T-helper 1 cell treated with Interleukin-12 subunit alpha and Interleukin-12 subunit beta and Interleukin-4 antibody, amounts not matched to agents 30 μg/mL and 1 μg/mL, for 36 hours (primary cell): ENCODE measurements at regions not wholly inside any gene's neighbourhood (a gene's known extent, or its start where the extent isn't known, plus 50 kb on each side); places are given as distances from the start of the nearest gene placed in this dataset.
A peak's percentile ranks its signal among the peaks of the same experiment; 100 is the strongest.
"Not testable (repeated sequence)": the region's sequence is repeated elsewhere in the genome, so short reads cannot be mapped to it uniquely, and the experiment has no call there.

ENCODE experiments used
- H3K27ac Mint-ChIP-seq: one replicate; pipeline ENCODE4 v1.8.0; 2021; ENCODE audit warnings: mild to moderate bottlenecking, mixed read lengths
- H3K27me3 Mint-ChIP-seq: one replicate; pipeline ENCODE4 v1.8.0; 2021; ENCODE audit warnings: low read depth, mixed read lengths
- H3K36me3 Mint-ChIP-seq: one replicate; pipeline ENCODE4 v1.8.0; 2021; ENCODE audit warnings: low read depth, mixed read lengths
- H3K4me1 Mint-ChIP-seq: one replicate; pipeline ENCODE4 v1.8.0; 2021; ENCODE audit warnings: low read depth, mixed read lengths
- H3K4me3 Mint-ChIP-seq: one replicate; pipeline ENCODE4 v1.8.0; 2021; ENCODE audit warnings: mild to moderate bottlenecking, moderate library complexity, mixed read lengths
- H3K9me3 Mint-ChIP-seq: one replicate; pipeline ENCODE4 v1.8.0; 2021; ENCODE audit warnings: mixed read lengths

- Mint-ChIP-seq H3K27ac (no peak overlapping the region), H3K4me1 (no peaks in the 10 kb centered on the region), H3K4me3 (no peak overlapping the region), H3K9me3 (peaks cover 4% of the 10 kb centered on the region), H3K27me3 (no peaks in the 10 kb centered on the region), H3K36me3 (peaks cover 2% of the 10 kb centered on the region)
Measured at GRCh38 chr10:123221418-123221817, 67.2 kb downstream of the BUB3 start.

DNA sequence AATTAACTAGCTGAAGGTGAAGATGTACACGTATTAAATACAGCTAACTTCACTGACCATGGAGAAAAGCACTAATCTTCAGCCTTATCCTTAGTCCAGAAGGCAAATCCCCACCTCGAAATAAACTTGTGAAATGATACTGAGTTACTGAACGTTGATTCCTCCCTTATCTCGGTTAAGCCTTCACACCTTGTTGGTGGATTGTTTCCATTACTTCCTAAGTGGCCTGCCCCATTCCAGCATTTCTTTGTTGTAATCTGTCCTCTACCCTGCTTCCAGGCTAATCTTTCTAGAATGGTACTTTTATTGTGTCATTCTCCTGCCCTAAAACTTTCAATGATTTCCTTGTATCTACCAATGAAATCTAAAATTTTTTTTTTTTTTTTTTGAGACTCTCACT lies 68.6 kb downstream of the BUB3 start:
- Mint-ChIP-seq H3K36me3 (peaks cover 2% of the 10 kb centered on the region), H3K4me1 (no peaks in the 10 kb centered on the region), H3K9me3 (peaks cover 3% of the 10 kb centered on the region), H3K27ac (no peak overlapping the region), H3K4me3 (no peak overlapping the region), H3K27me3 (no peaks in the 10 kb centered on the region)

DNA sequence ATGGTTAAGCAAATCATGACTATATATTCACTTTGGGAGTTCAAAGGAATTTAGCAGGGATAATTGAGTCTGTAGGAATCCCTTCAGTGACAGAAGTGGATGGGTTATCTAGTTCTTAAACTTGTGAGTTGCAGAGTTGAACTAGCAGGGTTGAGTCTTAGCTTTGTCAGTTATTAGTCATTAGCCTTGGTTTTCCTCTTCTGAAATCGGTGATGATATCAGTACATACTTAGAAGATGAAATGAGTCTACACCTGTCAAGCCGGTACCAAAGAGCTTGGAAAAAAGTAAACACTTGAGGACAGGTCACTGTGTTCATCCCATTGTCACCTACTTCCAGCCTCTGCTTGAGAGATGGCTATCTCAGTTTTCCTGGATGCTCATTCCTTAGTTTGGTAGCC lies 73.5 kb downstream of the BUB3 start:
- no peaks in the 10 kb centered on the region for H3K27me3 Mint-ChIP-seq
- H3K27ac Mint-ChIP-seq, result no peak overlapping the region
- no peaks in the 10 kb centered on the region for H3K4me1 Mint-ChIP-seq
- peaks cover 9% of the 10 kb centered on the region for H3K36me3 Mint-ChIP-seq
- peaks cover 10% of the 10 kb centered on the region for H3K9me3 Mint-ChIP-seq
- H3K4me3 Mint-ChIP-seq, result no peak overlapping the region

DNA sequence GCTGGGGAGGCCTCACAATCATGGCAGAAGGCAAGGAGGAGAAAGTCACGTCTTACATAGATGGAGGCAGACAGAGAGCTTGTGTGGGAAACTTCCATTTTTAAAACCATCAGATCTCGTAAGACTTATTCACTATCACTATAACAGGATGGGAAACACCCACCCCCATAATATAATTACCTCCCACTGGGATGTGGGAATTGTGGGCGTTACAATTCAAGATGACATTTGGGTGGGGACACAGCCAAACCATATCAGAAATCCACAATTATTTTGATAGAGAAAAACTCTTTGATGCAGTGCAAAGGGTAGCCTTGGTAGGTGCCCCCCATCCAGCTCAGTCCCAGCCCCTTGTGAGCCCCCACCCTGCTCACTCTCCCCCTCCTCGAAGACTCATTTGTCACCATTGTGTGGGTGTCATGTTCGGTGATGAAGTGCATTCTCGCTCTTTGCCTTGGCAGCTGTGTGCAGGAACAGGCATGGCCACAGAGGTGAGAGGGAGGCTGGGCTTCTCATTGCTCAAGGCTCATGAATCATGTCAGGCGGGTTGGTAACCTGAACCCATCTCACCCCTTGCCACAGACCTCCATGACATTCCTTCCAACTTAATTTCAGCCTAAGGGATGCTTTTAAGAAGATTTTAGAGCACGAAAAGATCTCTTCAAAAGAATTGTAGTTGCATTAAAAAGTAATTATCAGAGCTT lies 75.9 kb downstream of the BUB3 start:
- Mint-ChIP-seq H3K27ac (no peak overlapping the region), H3K36me3 (peaks cover 11% of the 10 kb centered on the region)

GRCh38 chr10:123232879-123233278 lies 78.7 kb downstream of the BUB3 start:
- not testable (repeated sequence) for H3K27me3 Mint-ChIP-seq, H3K4me1 Mint-ChIP-seq, H3K27ac Mint-ChIP-seq, H3K4me3 Mint-ChIP-seq
- H3K9me3 Mint-ChIP-seq, result peaks cover 20% of the 10 kb centered on the region
- H3K36me3 Mint-ChIP-seq, result peaks cover 12% of the 10 kb centered on the region

More for the DNA sequence above, 75.9 kb downstream of the BUB3 start:
- Mint-ChIP-seq H3K4me1 (no peaks in the 10 kb centered on the region), H3K9me3 (peaks cover 14% of the 10 kb centered on the region), H3K27me3 (no peaks in the 10 kb centered on the region), H3K4me3 (no peak overlapping the region)

DNA sequence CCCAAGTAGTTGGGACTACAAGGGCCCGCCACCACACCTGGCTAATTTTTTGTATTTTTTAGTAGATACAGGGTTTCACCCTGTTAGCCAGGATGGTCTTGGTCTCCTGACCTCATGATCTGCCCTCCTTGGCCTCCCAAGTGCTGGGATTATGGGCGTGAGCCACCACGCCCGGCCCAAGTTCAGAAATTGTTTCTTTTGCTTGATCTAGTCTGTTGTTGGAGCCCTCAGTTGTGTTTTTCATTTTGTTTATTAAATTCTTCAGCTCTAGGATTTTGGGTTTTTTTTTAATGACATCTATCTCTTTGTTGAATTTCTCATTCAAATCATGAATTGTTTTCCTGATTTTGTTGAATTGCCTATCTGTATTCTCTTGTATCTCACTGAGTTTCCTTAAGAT lies 80.8 kb downstream of the BUB3 start:
- H3K4me3 Mint-ChIP-seq, result not testable (repeated sequence)
- peaks cover 12% of the 10 kb centered on the region for H3K36me3 Mint-ChIP-seq

GRCh38 chr10:123236126-123236525 lies 81.9 kb downstream of the BUB3 start:
- H3K36me3 Mint-ChIP-seq, result peaks cover 7% of the 10 kb centered on the region
- no peak overlapping the region for H3K4me3 Mint-ChIP-seq
- H3K27me3 Mint-ChIP-seq, result no peaks in the 10 kb centered on the region
- H3K4me1 Mint-ChIP-seq, result peaks cover 1% of the 10 kb centered on the region
- peaks cover 13% of the 10 kb centered on the region for H3K9me3 Mint-ChIP-seq
- no peak overlapping the region for H3K27ac Mint-ChIP-seq

More for the DNA sequence above, 80.8 kb downstream of the BUB3 start:
- not testable (repeated sequence) for H3K27ac Mint-ChIP-seq, H3K27me3 Mint-ChIP-seq, H3K4me1 Mint-ChIP-seq
- peaks cover 20% of the 10 kb centered on the region for H3K9me3 Mint-ChIP-seq

DNA sequence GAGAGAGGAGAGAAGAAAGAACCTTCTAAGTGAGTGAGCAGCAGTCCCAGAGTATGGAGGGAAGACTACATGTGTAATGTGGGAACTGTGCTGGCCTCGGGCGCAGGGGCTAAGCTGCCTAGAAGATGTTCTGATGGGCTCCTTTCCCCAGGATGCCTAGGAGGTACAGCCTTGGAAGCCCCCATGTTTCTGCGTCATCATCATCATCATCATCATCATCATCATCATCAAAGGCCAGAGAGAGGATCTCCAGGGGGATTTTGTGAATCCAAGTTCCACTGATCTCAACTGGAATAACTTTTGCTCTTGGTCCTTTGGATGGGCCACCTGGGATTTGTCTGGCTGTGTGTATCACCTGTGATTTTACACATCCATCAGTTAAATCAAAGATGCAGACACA lies 86.0 kb downstream of the BUB3 start:
- peaks cover 15% of the 10 kb centered on the region for H3K4me1 Mint-ChIP-seq
- no peak overlapping the region for H3K4me3 Mint-ChIP-seq
- peaks cover 5% of the 10 kb centered on the region for H3K36me3 Mint-ChIP-seq
- H3K27me3 Mint-ChIP-seq, result no peaks in the 10 kb centered on the region
- H3K9me3 Mint-ChIP-seq, result peaks cover 8% of the 10 kb centered on the region
- no peak overlapping the region for H3K27ac Mint-ChIP-seq

GRCh38 chr10:123240776-123241175 lies 86.6 kb downstream of the BUB3 start:
- H3K27me3 Mint-ChIP-seq, result no peaks in the 10 kb centered on the region
- H3K27ac Mint-ChIP-seq, result no peak overlapping the region
- H3K36me3 Mint-ChIP-seq, result peaks cover 5% of the 10 kb centered on the region
- no peak overlapping the region for H3K4me3 Mint-ChIP-seq
- peaks cover 3% of the 10 kb centered on the region for H3K9me3 Mint-ChIP-seq
- H3K4me1 Mint-ChIP-seq, result peaks cover 15% of the 10 kb centered on the region

GRCh38 chr10:123241391-123242141 lies 87.4 kb downstream of the BUB3 start:
- Mint-ChIP-seq H3K9me3 (peaks cover 3% of the 10 kb centered on the region), H3K36me3 (peaks cover 5% of the 10 kb centered on the region), H3K4me1 (peaks cover 15% of the 10 kb centered on the region), H3K27me3 (no peaks in the 10 kb centered on the region), H3K27ac (peak overlapping the region; percentile 85), H3K4me3 (peak overlapping the region; percentile 0)

- peaks cover 5% of the 10 kb centered on the region for H3K36me3 Mint-ChIP-seq
- H3K4me1 Mint-ChIP-seq, result peaks cover 15% of the 10 kb centered on the region
- H3K27ac Mint-ChIP-seq, result no peak overlapping the region
- H3K27me3 Mint-ChIP-seq, result no peaks in the 10 kb centered on the region
- H3K4me3 Mint-ChIP-seq, result no peak overlapping the region
- peaks cover 3% of the 10 kb centered on the region for H3K9me3 Mint-ChIP-seq
Measured at GRCh38 chr10:123244747-123245146, 90.5 kb downstream of the BUB3 start.

- H3K27ac Mint-ChIP-seq, result no peak overlapping the region
- H3K9me3 Mint-ChIP-seq, result peaks cover 3% of the 10 kb centered on the region
- H3K4me3 Mint-ChIP-seq, result no peak overlapping the region
- H3K4me1 Mint-ChIP-seq, result peaks cover 15% of the 10 kb centered on the region
- H3K36me3 Mint-ChIP-seq, result peaks cover 5% of the 10 kb centered on the region
- no peaks in the 10 kb centered on the region for H3K27me3 Mint-ChIP-seq
Measured at GRCh38 chr10:123245264-123245663, 91.1 kb downstream of the BUB3 start.

GRCh38 chr10:123249894-123250293 lies 95.7 kb downstream of the BUB3 start:
- H3K27me3 Mint-ChIP-seq, result no peaks in the 10 kb centered on the region
- H3K27ac Mint-ChIP-seq, result no peak overlapping the region
- no peaks in the 10 kb centered on the region for H3K9me3 Mint-ChIP-seq
- no peak overlapping the region for H3K4me3 Mint-ChIP-seq
- no peaks in the 10 kb centered on the region for H3K4me1 Mint-ChIP-seq
- no peaks in the 10 kb centered on the region for H3K36me3 Mint-ChIP-seq

DNA sequence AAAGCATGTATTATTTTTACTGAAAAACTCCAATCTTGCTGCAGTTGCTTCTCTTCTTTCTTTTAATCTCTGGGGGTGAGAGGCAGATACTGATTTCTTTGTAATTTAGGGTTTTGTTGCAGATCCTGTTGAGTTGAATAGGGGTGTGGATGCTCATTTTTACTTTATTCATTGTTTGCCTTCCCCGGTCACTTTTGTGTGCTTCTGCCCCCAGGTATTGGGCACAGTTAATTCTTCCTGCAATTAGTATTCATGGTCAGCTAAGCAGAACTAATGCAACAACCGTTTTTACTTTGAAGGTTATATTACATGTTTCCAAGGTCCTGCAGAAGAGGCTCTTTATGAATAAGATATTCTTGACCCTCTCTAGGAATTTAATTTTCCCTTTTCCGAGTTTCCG lies 96.4 kb downstream of the BUB3 start:
- no peak overlapping the region for H3K27ac Mint-ChIP-seq
- H3K4me1 Mint-ChIP-seq, result no peaks in the 10 kb centered on the region
- no peaks in the 10 kb centered on the region for H3K36me3 Mint-ChIP-seq
- no peak overlapping the region for H3K4me3 Mint-ChIP-seq
- H3K27me3 Mint-ChIP-seq, result no peaks in the 10 kb centered on the region
- no peaks in the 10 kb centered on the region for H3K9me3 Mint-ChIP-seq

DNA sequence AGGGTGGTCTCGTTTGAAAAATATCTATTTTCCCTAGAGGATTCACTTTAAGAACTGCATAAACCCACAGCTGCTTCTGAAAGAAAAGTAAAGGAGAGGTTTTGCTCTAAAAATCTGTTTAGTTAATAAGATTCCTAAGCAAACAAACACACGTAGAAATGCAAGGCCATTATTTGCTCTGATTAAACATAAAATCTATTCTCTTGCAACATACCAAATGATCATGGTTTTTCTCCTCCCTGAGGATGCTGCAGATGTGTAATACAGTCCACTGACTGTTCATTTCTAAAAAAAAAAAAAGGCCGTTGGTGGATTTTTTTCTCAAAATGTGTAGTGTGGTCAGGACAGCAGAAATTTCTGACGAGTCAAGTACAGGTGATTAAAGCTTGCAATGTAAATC lies 98.6 kb downstream of the BUB3 start:
- H3K4me1 Mint-ChIP-seq, result no peaks in the 10 kb centered on the region
- no peaks in the 10 kb centered on the region for H3K9me3 Mint-ChIP-seq
- H3K36me3 Mint-ChIP-seq, result no peaks in the 10 kb centered on the region
- H3K4me3 Mint-ChIP-seq, result no peak overlapping the region
- H3K27ac Mint-ChIP-seq, result no peak overlapping the region
- H3K27me3 Mint-ChIP-seq, result no peaks in the 10 kb centered on the region
